GM19035 (cell line): ENCODE measurements at regions not wholly inside any gene's neighbourhood (a gene's known extent, or its start where the extent isn't known, plus 50 kb on each side); places are given as distances from the start of the nearest gene placed in this dataset.

Experiments
- ATAC-seq: cut with Tn5 transposase; IDR thresholded peaks from one replicate; pipeline ENCODE4 v1.9.1; 2021; ENCODE audit not compliant: unreplicated experiment

GRCh38 chrX:45788315-45788714, 587.6 kb upstream of the DIPK2B start:
- no peak for ATAC-seq

GRCh38 chrX:45784590-45784989, 583.9 kb upstream of the DIPK2B start:
- no peak for ATAC-seq

GRCh38 chrX:45783002-45783401, 582.3 kb upstream of the DIPK2B start:
- ATAC-seq, result no peak

- no peak for ATAC-seq
These were observed 581.4 kb upstream of the DIPK2B start for GRCh38 chrX:45781901-45782553.

GRCh38 chrX:45778616-45779015, 577.9 kb upstream of the DIPK2B start:
- ATAC-seq, result no peak

- no peak for ATAC-seq
These were observed 576.7 kb upstream of the DIPK2B start for GRCh38 chrX:45777366-45777765.

- ATAC-seq, result no peak
These were observed 574.8 kb upstream of the DIPK2B start for GRCh38 chrX:45775468-45775867.

GRCh38 chrX:45774961-45775360, 574.3 kb upstream of the DIPK2B start:
- no peak for ATAC-seq

GRCh38 chrX:45773572-45773971, 572.9 kb upstream of the DIPK2B start:
- ATAC-seq, result no peak

- peak; percentile 48 for ATAC-seq
These were observed 571.1 kb upstream of the DIPK2B start for GRCh38 chrX:45771560-45772340.

GRCh38 chrX:45771114-45771513, 570.4 kb upstream of the DIPK2B start:
- ATAC-seq, result no peak

GRCh38 chrX:45769761-45770582, 569.3 kb upstream of the DIPK2B start:
- peak; percentile 85 for ATAC-seq

GRCh38 chrX:45768666-45769236, 568.1 kb upstream of the DIPK2B start:
- ATAC-seq, result no peak

- ATAC-seq, result no peak
These were observed 566.4 kb upstream of the DIPK2B start for GRCh38 chrX:45766981-45767501.

GRCh38 chrX:45765767-45766166, 565.1 kb upstream of the DIPK2B start:
- no peak for ATAC-seq

- ATAC-seq, result no peak
These were observed 564.6 kb upstream of the DIPK2B start for GRCh38 chrX:45765281-45765680.

- ATAC-seq, result peak; percentile 15
These were observed 562.3 kb upstream of the DIPK2B start for GRCh38 chrX:45762699-45763647.

GRCh38 chrX:45761920-45762319, 561.2 kb upstream of the DIPK2B start:
- ATAC-seq, result no peak

GRCh38 chrX:45760187-45760742, 559.6 kb upstream of the DIPK2B start:
- no peak for ATAC-seq
